Fibroblast of mammary gland (primary cell): ENCODE measurements at regions not wholly inside any gene's neighbourhood (a gene's known extent, or its start where the extent isn't known, plus 50 kb on each side); places are given as distances from the start of the nearest gene placed in this dataset.
"Not testable (repeated sequence)": the region's sequence is repeated elsewhere in the genome, so short reads cannot be mapped to it uniquely, and the experiment has no call there.

Source experiments
- DNase-seq: peaks from one replicate; pipeline ENCODE4 v3.0.0-alpha.2; 2010; ENCODE audit warnings: low read depth
- H3K4me3 ChIP-seq: 2 replicates; pipeline ENCODE4 v1.5.1; 2011; ENCODE audit warnings: low read depth, mild to moderate bottlenecking, low read length, moderate library complexity; ENCODE audit not compliant: control insufficient read depth
- TF ChIP-seq, protein P1 (sequence below): conservative IDR thresholded peaks from 2 replicates; pipeline ENCODE4 v1.5.1; 2011; ENCODE audit warnings: low read depth, low read length, inconsistent platforms; ENCODE audit not compliant: control insufficient read depth, insufficient read depth

DNA sequence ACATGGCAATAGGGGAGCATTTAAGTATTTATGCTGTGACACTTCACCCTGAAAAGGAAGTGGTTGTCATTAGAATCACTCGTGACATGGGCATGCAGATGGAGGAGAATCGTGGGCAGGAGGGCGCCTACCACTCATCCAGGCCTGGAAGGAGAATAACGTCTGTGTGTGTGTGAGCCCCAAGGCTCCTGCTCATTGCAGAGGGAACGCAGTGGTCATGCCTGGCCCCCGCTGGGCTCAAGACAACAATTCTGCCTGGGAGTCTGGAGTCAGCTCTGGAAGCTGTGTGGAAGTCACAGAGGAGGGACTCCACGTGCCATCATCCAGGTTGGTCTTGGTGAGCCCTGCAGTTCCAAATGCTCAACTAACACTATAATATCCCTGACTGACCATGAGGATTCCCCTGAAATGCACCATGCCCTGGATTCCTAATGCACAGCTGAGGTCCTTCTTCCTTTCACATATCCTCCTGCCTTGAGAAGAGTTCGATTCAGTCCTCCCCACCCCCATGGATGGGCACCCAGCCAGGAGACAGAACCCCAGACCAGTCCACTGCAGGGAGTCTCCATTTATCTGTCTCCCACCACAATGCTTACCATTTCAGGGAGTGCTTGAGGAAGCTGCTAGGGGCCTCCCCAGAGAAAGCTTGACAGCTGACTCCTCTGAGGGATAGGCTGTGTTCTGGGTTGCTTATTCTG, 446.9 kb upstream of the B3GAT1 start:
- TF ChIP-seq, protein P1, sequence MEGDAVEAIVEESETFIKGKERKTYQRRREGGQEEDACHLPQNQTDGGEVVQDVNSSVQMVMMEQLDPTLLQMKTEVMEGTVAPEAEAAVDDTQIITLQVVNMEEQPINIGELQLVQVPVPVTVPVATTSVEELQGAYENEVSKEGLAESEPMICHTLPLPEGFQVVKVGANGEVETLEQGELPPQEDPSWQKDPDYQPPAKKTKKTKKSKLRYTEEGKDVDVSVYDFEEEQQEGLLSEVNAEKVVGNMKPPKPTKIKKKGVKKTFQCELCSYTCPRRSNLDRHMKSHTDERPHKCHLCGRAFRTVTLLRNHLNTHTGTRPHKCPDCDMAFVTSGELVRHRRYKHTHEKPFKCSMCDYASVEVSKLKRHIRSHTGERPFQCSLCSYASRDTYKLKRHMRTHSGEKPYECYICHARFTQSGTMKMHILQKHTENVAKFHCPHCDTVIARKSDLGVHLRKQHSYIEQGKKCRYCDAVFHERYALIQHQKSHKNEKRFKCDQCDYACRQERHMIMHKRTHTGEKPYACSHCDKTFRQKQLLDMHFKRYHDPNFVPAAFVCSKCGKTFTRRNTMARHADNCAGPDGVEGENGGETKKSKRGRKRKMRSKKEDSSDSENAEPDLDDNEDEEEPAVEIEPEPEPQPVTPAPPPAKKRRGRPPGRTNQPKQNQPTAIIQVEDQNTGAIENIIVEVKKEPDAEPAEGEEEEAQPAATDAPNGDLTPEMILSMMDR, result no peak
- no peak overlapping the region for H3K4me3 ChIP-seq
- DNase-seq, result no peak

DNA sequence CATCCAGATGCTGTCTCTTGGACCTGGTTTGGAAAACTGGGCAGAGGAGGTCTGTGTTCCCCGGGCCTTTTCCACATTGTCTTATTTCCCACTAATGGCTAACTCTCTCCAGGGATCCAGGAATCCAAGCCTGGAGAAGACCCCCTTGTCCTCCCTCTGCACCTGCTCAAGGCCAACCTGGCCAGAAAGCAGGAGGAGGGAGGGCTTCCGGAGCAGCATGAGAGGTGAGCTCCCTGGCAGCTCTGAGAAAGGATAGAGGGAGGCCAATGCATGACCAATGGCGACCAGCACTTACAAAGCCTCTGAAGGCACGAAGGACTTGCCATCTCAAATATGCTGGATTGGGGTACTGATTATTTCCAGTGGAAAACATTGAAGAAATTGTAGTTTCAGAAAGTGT, 445.0 kb upstream of the B3GAT1 start:
- H3K4me3 ChIP-seq, result no peak overlapping the region
- TF ChIP-seq, protein P1, result no peak
- no peak for DNase-seq

DNA sequence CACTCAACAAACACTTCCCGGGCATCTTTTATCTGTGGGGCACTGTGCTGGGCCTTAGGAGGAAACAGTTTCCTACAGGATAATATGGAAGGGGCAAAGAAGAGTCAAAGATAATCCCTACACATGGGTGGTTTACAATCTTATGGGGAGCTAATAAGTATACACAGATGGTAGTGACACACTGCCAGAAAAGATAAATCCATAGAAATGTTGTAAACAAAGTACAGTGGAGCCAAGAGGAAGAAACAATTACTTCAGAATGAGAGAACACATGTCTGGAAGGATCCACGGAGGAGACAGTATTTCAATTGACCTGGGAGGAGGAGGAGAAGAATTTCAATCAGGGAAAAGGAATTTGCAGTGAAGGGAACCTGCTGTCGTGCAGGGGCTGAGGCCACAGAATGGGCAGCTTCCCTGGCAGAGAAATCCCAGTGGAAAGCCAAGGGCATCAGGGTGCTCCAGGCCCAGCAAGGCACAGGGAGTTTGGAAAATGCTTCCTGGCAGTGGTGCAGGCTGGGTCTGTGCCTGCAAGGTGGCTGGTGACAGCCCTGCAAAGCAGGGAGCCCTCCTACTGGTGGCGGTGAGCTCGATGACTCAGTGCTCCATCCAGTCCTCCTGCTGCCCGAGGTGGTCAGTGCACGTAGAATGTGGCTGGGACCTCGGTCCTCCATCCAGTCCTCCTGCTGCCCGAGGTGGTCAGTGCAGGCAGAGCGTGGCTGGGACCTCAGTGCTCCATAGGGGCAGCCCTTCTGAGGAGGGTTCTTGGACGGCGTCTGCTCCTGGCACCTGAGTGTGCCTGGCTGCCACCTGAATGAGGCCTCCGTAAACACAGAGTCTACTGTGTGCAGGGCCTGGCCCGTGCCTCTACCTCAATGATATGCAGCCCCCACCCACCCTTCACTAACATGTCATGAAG, 444.3 kb upstream of the B3GAT1 start:
- TF ChIP-seq, protein P1, result no peak
- DNase-seq, result no peak
- no peak overlapping the region for H3K4me3 ChIP-seq

DNA sequence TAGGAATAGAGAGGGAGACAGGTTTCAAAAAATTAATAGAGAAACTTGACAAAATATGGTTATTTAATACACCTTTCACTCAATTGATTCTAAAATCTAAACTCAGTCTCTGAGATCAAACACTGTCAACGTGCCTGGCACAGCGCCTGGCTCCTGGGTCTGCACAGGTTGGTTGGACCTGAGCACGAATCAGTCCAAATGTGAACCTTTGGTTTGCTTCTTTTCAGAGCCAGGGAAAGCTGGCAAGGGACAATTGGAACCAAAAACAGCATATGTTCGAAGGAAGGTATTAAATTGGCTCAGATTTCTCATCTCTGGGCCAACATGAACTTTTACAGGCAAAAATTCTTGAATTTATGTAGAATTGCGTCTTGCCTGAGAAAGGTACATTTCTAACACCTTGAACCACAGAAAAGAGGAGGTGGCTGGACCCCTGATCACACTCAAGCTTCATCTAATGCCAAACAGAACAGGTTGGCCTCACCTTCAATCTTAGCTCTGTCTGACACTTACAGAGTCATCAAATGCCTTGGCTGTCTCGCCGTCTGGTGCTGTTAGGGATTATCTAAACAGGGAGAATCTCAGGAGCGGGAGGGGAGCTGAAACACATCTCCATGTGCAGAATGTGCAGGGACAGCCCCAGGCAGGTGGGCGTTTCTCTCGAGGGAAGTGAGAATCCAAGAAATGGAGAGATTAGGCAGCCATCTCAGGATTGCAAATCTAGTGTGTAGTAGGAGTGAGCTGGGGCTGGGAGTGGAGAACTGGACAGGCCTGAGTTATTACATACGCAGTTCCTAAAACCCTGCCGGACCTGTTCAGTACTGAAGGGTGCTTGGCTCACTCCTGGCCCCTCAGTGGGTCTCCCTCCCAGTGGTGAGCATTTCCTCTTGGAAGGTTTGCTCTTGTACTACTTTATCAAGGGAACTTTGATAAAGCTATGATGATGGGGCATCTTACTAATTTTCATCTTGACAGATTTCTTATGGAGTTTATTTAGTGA, 442.2 kb upstream of the B3GAT1 start:
- no peak overlapping the region for H3K4me3 ChIP-seq
- DNase-seq, result no peak
- TF ChIP-seq, protein P1, result no peak

DNA sequence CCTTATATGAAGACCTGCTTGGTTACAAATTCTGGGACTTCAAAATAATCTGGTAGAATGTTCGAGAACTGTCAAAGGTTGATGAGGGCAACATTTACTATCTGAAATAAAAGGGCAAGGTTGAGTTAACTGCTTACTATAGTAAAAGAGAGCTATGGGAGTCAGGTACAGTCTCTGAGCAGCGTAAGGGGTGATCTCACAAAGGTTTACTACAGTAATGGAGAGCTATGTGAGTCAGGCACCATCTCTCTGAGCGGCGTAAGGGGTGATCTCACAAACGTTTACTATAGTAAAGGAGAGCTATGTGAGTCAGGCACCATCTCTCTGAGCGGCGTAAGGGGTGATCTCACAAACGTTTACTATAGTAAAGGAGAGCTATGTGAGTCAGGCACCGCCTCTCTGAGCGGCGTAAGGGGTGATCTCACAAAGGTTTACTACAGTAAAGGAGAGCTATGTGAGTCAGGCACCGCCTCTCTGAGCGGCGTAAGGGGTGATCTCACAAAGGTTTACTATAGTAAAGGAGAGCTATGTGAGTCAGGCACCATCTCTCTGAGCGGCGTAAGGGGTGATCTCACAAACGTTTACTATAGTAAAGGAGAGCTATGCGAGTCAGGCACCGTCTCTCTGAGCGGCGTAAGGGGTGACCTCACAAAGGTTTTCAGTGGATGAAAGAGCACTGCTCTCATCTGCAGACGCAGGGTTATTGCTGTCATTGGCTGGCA, 439.6 kb upstream of the B3GAT1 start:
- not testable (repeated sequence) for H3K4me3 ChIP-seq, DNase-seq

DNA sequence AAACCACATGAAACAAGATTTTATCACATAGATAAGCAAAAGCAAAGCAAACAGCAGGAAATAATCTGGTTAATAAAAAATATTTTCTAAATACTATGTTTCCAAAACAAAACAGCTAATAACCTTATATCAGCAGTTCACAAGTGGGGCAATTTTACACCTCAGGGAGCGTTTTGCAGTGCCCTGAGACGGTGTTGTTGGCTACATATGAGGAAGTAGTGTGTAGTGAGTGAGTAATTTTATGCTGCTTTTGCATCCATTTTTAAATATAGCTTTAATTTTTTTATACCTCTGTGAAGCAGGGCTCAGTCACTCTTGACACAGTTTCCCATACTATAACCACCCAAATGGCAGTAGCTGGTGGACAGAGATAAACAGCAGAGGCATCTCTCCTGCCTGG, 438.5 kb upstream of the B3GAT1 start:
- TF ChIP-seq, protein P1, result no peak
- no peak for DNase-seq
- no peak overlapping the region for H3K4me3 ChIP-seq
